ENCODE measurements at regions not wholly inside any gene's neighbourhood (a gene's known extent, or its start where the extent isn't known, plus 50 kb on each side); places are given as distances from the start of the nearest gene placed in this dataset.
"Not testable (repeated sequence)": the region's sequence is repeated elsewhere in the genome, so short reads cannot be mapped to it uniquely, and the experiment has no call there.

GRCh38 chr3:6394944-6395343 lies 466.0 kb upstream of the GRM7 start:
- no peak for DNase-seq
- H3K4me1 ChIP-seq (ENCODE audit: control insufficient read depth, insufficient read depth, low read length): no peaks in the 10 kb centered on the region

GRCh38 chr3:6396631-6397030 lies 464.3 kb upstream of the GRM7 start:
- Mint-ChIP-seq H3K4me3 (no peak overlapping the region), H3K36me3 (ENCODE audit: low read depth) (no peaks in the 10 kb centered on the region), H3K27ac (no peak overlapping the region), H3K4me1 (peaks cover 6% of the 10 kb centered on the region), H3K9me3 (no peaks in the 10 kb centered on the region), H3K27me3 (ENCODE audit: insufficient read depth) (no peaks in the 10 kb centered on the region)
- Histone ChIP-seq H3K36me3 (ENCODE audit: control insufficient read depth, insufficient read depth, low read length) (no peaks in the 10 kb centered on the region), H3K9me3 (ENCODE audit: control insufficient read depth, low read length) (no peaks in the 10 kb centered on the region), H3K27ac (ENCODE audit: low read depth, low read length) (no peak overlapping the region), H3K4me1 (ENCODE audit: control insufficient read depth, insufficient read depth, low read length) (no peaks in the 10 kb centered on the region), H3K9ac (ENCODE audit: extremely low read depth, low read length, poor library complexity, severe bottlenecking) (no peak overlapping the region), H3K27me3 (ENCODE audit: control insufficient read depth, insufficient read depth, low read length, poor library complexity, severe bottlenecking) (no peaks in the 10 kb centered on the region), H3K4me3 (ENCODE audit: low read length) (no peak overlapping the region)
- TF ChIP-seq CTCF (conservative IDR thresholded peaks at IDR 0.05): no peak
- DNase-seq: no peak
- 88 to 100% methylated on average over 1 of the region's 1 CpG for WGBS, 2 experiments (ENCODE audit: insufficient coverage in 1 of 2, insufficient read length in 1 of 2)

More at GRCh38 chr3:6394944-6395343, 466.0 kb upstream of the GRM7 start:
- H3K27ac ChIP-seq (ENCODE audit: low read depth, low read length): no peak overlapping the region
- no peak overlapping the region for H3K4me3 ChIP-seq (ENCODE audit: low read length)
- no peak overlapping the region for H3K4me3 Mint-ChIP-seq
- no peaks in the 10 kb centered on the region for H3K9me3 ChIP-seq (ENCODE audit: control insufficient read depth, low read length)
- no peak for TF ChIP-seq CTCF (conservative IDR thresholded peaks at IDR 0.05)
- H3K27me3 ChIP-seq (ENCODE audit: control insufficient read depth, insufficient read depth, low read length, poor library complexity, severe bottlenecking): no peaks in the 10 kb centered on the region
- 98% methylated on average over 2 of the region's 2 CpGs; no CpG with 5 or more reads in 1 of the 2 experiments for WGBS, 2 experiments (ENCODE audit: insufficient coverage in 1 of 2, insufficient read length in 1 of 2)
- H3K9ac ChIP-seq (ENCODE audit: extremely low read depth, low read length, poor library complexity, severe bottlenecking): no peak overlapping the region
- H3K9me3 Mint-ChIP-seq: no peaks in the 10 kb centered on the region
- no peaks in the 10 kb centered on the region for H3K36me3 Mint-ChIP-seq (ENCODE audit: low read depth)
- H3K27ac Mint-ChIP-seq: no peak overlapping the region
- peaks cover 6% of the 10 kb centered on the region for H3K4me1 Mint-ChIP-seq
- no peaks in the 10 kb centered on the region for H3K27me3 Mint-ChIP-seq (ENCODE audit: insufficient read depth)
- no peaks in the 10 kb centered on the region for H3K36me3 ChIP-seq (ENCODE audit: control insufficient read depth, insufficient read depth, low read length)

- H3K27me3 Mint-ChIP-seq (ENCODE audit: insufficient read depth); H3K27ac Mint-ChIP-seq; H3K36me3 Mint-ChIP-seq (ENCODE audit: low read depth); H3K9me3 Mint-ChIP-seq; H3K27ac ChIP-seq (ENCODE audit: low read depth, low read length); DNase-seq; H3K9me3 ChIP-seq (ENCODE audit: control insufficient read depth, low read length); H3K4me3 Mint-ChIP-seq; H3K36me3 ChIP-seq (ENCODE audit: control insufficient read depth, insufficient read depth, low read length); H3K9ac ChIP-seq (ENCODE audit: extremely low read depth, low read length, poor library complexity, severe bottlenecking); H3K4me3 ChIP-seq (ENCODE audit: low read length); H3K4me1 Mint-ChIP-seq; H3K4me1 ChIP-seq (ENCODE audit: control insufficient read depth, insufficient read depth, low read length); H3K27me3 ChIP-seq (ENCODE audit: control insufficient read depth, insufficient read depth, low read length, poor library complexity, severe bottlenecking): not testable (repeated sequence)
- 83% methylated on average over 2 of the region's 4 CpGs; no CpG with 5 or more reads in 1 of the 2 experiments for WGBS, 2 experiments (ENCODE audit: insufficient coverage in 1 of 2, insufficient read length in 1 of 2)
Measured at GRCh38 chr3:6402666-6403065, 458.2 kb upstream of the GRM7 start.

GRCh38 chr3:6406923-6407322 lies 454.0 kb upstream of the GRM7 start:
- WGBS, 2 experiments (ENCODE audit: insufficient coverage in 1 of 2, insufficient read length in 1 of 2): 93 to 100% methylated on average over 2 to 4 of the region's 4 CpGs
- H3K4me1 Mint-ChIP-seq; H3K9ac ChIP-seq (ENCODE audit: extremely low read depth, low read length, poor library complexity, severe bottlenecking): not testable (repeated sequence)

More at GRCh38 chr3:6406923-6407322, 454.0 kb upstream of the GRM7 start:
- not testable (repeated sequence) for H3K27ac ChIP-seq (ENCODE audit: low read depth, low read length); H3K36me3 ChIP-seq (ENCODE audit: control insufficient read depth, insufficient read depth, low read length); DNase-seq; H3K4me1 ChIP-seq (ENCODE audit: control insufficient read depth, insufficient read depth, low read length); H3K27me3 Mint-ChIP-seq (ENCODE audit: insufficient read depth); H3K36me3 Mint-ChIP-seq (ENCODE audit: low read depth); H3K27ac Mint-ChIP-seq; H3K4me3 ChIP-seq (ENCODE audit: low read length); H3K4me3 Mint-ChIP-seq; H3K27me3 ChIP-seq (ENCODE audit: control insufficient read depth, insufficient read depth, low read length, poor library complexity, severe bottlenecking); H3K9me3 ChIP-seq (ENCODE audit: control insufficient read depth, low read length); H3K9me3 Mint-ChIP-seq

All from endodermal cell (in vitro differentiated cells).